ENCODE measurements at regions not wholly inside any gene's neighbourhood (a gene's known extent, or its start where the extent isn't known, plus 50 kb on each side); places are given as distances from the start of the nearest gene placed in this dataset.

DNA sequence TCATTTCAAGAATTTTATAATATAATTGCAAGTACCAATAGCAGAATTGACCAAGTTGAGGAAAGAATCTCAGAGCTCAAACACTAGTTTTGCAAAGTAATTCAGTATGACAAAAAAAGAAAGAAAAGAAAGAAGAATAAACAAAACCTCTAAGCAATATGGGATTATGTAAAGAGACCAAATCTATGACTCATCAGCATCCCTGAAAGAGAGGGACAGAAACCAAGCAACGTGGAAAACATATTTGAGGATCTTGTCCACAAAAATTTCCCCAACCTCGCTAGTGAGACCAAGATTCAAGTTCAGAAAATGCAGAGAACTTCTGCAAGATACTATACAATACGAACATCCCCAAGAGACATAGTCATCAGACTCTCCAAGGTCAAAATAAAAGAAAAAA, 203.7 kb upstream of the DDI1 start:
- Histone ChIP-seq H3K36me3 (no peaks in the 10 kb centered on the region), H3K4me1 (no peaks in the 10 kb centered on the region)

DNA sequence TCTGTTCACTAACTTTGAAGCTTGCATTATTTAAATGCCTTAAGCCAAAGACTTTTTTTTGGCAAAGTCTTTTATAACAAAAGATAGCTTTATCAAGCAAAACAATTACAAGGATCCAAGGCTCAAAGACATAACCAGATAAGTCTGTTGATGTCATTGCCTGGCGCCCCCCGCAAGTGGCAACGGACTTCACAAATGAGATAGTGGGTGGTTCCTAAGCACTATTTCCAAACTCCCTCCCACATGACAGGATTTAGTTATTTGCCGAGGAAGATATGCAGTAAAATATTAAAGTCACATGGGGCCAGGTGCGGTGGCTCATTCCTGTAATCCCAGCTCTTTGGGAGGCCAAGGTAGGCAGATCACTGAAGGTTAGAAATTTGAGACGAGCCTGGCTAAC, 194.2 kb upstream of the DDI1 start:
- H3K36me3 ChIP-seq = no peaks in the 10 kb centered on the region

More for the DNA sequence above, 203.7 kb upstream of the DDI1 start:
- H3K27me3 ChIP-seq = no peaks in the 10 kb centered on the region
- no peaks in the 10 kb centered on the region for H3K9me3 ChIP-seq (replicated peaks)
- H3K4me3 ChIP-seq = no peak overlapping the region
- H3K27ac ChIP-seq = no peak overlapping the region
- no peak for DNase-seq

DNA sequence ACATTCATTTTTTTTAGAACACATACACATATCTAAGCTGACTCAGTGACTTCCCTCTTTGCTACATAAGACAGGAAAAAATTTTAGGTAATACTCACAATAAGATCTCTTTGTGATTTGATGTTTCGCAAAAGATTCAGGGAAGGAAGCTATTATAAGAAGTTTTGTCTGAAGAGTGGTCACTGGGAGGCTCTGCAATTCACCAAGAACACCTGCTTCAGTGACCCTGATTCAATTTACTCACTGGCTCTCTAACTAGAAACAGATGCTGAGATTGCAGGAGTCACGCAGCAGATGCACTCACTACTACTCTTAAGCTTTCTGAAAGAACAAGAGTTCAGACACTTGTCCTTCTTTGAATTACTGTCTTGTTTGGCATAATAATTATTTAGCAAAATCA, 193.6 kb upstream of the DDI1 start:
- H3K9me3 ChIP-seq (replicated peaks) = no peaks in the 10 kb centered on the region
- no peaks in the 10 kb centered on the region for H3K4me1 ChIP-seq
- no peaks in the 10 kb centered on the region for H3K36me3 ChIP-seq
- peak; percentile 2 to 38 for DNase-seq
- no peak overlapping the region for H3K27ac ChIP-seq
- H3K4me3 ChIP-seq = no peak overlapping the region
- no peaks in the 10 kb centered on the region for H3K27me3 ChIP-seq

More for the DNA sequence above, 194.2 kb upstream of the DDI1 start:
- Histone ChIP-seq H3K9me3 (replicated peaks) (no peaks in the 10 kb centered on the region), H3K4me3 (no peak overlapping the region), H3K27me3 (no peaks in the 10 kb centered on the region), H3K4me1 (no peaks in the 10 kb centered on the region), H3K27ac (no peak overlapping the region)
- DNase-seq = peak in 1 of 2 experiments; percentile 1

DNA sequence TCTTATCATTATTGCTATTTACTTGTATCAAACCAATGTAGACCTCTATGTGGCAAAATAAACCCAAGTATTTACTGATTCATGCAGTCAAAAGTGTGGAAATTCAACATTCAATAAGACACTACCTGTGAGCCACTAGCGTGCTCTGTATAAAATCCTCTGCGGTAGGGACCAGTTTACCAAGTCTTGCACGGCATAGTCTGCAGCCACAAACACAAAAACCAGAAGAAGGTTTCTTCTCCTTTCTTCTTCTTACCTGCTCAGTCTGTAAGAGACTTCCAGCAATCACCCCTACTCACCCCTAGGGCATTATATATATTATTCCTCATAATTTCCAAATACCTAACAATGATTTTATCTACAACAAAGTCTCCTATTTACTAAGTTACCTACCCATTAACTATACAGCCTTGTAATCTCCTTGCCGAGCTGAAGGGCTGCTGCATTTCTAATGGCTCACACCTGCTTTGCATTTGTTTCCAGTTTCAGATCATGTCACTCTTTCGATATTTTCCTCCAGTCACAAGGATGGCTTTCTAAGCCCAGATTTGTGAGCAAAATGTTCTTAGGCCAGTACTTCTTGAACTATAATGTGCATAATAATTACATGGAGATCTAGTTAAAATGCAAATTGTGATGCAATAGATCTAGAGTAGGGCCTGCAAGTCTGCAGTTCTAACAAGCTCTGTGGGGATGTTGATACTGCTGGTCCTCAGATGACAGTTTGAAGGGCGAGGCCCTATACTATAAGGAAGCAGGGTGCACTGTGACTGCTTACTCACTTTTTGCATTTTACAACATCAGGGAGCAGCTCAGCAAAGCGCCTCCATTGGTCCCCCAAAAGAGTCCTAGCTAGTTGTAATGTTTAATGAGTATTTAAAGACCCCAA, 191.9 kb upstream of the DDI1 start:
- Histone ChIP-seq H3K9me3 (replicated peaks) (no peaks in the 10 kb centered on the region), H3K36me3 (no peaks in the 10 kb centered on the region), H3K27me3 (no peaks in the 10 kb centered on the region), H3K27ac (no peak overlapping the region), H3K4me3 (no peak overlapping the region), H3K4me1 (no peaks in the 10 kb centered on the region)
- DNase-seq = no peak

DNA sequence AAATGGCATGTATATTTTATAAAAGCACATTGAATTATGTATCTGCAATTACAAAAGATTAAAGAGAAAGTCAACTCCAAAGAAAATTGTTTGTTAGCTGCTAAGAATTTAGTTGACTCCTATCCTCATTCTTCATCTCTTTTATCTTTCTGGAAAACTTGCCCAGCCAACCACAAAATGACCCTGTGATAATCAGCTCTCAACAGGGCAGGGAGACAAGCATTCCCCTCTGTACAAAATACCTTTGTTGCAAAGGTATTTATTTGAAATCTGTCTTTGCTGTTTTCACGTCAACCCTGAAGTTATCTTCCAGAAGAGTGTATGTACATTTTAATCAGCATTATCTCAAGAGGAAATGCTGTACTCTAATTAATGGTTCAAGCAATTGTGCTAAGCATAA, 191.1 kb upstream of the DDI1 start:
- Histone ChIP-seq H3K36me3 (no peaks in the 10 kb centered on the region), H3K27ac (no peak overlapping the region), H3K4me1 (no peaks in the 10 kb centered on the region), H3K9me3 (replicated peaks) (no peaks in the 10 kb centered on the region), H3K27me3 (no peaks in the 10 kb centered on the region), H3K4me3 (no peak overlapping the region)
- DNase-seq = no peak

DNA sequence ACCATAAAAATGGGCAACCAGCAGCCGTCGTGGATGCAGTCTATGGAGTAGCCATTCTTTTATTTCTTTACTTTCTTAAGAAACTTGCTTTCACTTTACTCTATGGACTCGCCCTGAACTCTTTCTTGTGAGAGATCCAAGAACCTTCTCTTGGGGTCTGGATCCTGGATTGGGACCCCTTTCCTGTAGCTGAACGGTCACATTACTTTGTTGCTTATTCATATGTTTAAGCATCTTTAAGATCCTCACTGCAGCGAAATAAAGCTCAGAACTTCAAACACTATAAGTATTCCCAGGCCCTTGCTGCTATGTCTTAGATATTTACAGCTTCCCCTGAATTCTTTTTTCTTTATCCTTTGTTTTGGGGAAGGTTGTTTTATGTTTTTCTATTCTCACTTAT, 187.8 kb upstream of the DDI1 start:
- Histone ChIP-seq H3K27me3 (no peaks in the 10 kb centered on the region), H3K36me3 (no peaks in the 10 kb centered on the region), H3K4me3 (no peak overlapping the region), H3K27ac (no peak overlapping the region), H3K4me1 (no peaks in the 10 kb centered on the region), H3K9me3 (replicated peaks) (no peaks in the 10 kb centered on the region)
- DNase-seq = no peak

DNA sequence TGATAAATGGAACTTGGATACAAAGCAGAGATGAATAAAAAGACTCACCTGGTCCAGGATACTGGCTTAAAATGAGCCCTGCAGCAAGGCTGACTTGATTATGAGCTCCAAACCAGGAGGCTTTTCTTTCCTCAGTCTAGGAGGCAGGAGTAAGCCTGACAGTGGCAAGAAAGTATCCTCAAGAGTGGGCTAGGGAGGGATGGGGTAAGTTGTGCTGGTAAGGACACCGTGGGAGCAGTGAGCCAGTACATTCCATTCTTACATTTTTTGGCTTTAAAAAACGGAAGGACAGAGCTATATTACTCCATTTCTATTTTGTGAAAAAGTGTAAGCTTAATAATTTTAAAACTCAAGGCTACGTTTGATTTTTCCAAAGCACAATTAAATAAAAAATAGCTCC, 187.1 kb upstream of the DDI1 start:
- DNase-seq = no peak
- Histone ChIP-seq H3K9me3 (replicated peaks) (no peaks in the 10 kb centered on the region), H3K27ac (no peak overlapping the region), H3K27me3 (no peaks in the 10 kb centered on the region), H3K36me3 (no peaks in the 10 kb centered on the region), H3K4me1 (no peaks in the 10 kb centered on the region), H3K4me3 (no peak overlapping the region)

DNA sequence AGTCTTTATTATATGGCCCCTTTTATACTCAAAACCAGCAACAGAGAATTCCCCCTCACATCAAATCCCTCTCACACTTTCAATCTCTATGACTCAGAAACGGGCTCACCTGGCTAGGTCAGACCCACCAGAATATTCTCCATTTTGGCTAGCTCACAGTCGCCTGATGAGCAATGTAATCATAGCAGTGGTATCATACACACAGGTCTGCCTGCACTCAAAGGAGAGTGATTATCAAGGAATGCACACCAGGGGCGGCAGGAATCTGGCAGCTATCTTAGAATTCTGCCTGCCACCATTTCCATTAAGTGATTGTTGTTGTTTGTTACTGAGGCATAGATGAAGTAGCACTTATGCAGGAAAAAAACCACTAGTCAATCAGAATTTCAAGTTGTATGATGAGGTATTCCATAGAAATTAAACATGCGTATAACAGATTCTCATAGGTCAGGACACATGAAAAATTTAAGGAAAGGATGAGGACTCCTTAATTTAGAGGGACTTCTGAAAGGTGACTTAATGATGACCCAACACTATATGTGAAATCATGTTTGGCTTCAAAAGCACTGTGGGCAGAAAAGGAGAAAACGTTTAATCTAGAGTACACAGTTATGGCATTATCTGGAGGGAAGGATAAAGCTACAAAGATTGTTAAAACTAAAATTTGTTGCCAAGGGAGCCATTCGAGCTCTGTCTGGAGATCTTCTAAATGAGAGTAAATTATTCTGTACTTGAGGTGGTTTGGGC, 185.8 kb upstream of the DDI1 start:
- Histone ChIP-seq H3K4me3 (no peak overlapping the region), H3K27me3 (no peaks in the 10 kb centered on the region), H3K9me3 (replicated peaks) (no peaks in the 10 kb centered on the region), H3K4me1 (no peaks in the 10 kb centered on the region), H3K27ac (no peak overlapping the region), H3K36me3 (no peaks in the 10 kb centered on the region)
- DNase-seq = no peak

DNA sequence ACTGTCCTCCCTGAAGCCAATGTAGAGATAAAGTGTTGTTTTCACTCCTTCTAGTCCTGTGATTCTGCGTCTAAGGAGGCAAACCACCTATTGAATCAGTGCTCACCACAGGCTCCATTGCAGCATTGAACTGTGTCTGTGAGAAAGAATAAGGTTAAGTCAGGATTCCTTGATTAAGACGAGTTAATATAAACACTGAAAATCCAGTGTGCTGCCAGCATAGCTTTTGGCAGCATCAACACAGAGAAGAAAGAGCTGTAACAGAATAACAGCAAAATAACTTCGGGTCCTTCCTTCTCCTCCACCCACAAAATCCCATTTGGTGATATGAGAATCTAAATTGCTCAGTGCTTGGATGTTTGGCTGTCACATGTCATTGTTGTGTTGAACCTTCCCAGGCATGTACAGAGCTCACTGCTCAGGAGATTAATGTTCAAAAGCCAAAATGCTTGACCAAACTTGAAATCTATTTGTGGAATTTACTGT, 185.2 kb upstream of the DDI1 start:
- no peak overlapping the region for H3K4me3 ChIP-seq
- no peaks in the 10 kb centered on the region for H3K27me3 ChIP-seq
- no peak for DNase-seq
- no peaks in the 10 kb centered on the region for H3K9me3 ChIP-seq (replicated peaks)
- H3K27ac ChIP-seq = no peak overlapping the region
- no peaks in the 10 kb centered on the region for H3K4me1 ChIP-seq
- no peaks in the 10 kb centered on the region for H3K36me3 ChIP-seq
